ENCODE measurements at regions not wholly inside any gene's neighbourhood (a gene's known extent, or its start where the extent isn't known, plus 50 kb on each side); places are given as distances from the start of the nearest gene placed in this dataset.

GRCh38 chr11:134791102-134791501 is 379.1 kb upstream of the B3GAT1 start:
- TF ChIP-seq EP300 (IDR thresholded peaks at IDR 0.05): no peak
- no peak for TF ChIP-seq CTCF (IDR thresholded peaks at IDR 0.05)

Data from sigmoid colon (tissue), 4 donors.